HPDE6-E6E7 (cell line): ENCODE measurements at regions not wholly inside any gene's neighbourhood (a gene's known extent, or its start where the extent isn't known, plus 50 kb on each side); places are given as distances from the start of the nearest gene placed in this dataset.
"Not testable (repeated sequence)": the region's sequence is repeated elsewhere in the genome, so short reads cannot be mapped to it uniquely, and the experiment has no call there.

Experiments used
- DNase-seq: peaks from one replicate; pipeline ENCODE4 v3.0.0; 2011; ENCODE audit warnings: missing footprints; ENCODE audit errors: extremely low spot score

DNA sequence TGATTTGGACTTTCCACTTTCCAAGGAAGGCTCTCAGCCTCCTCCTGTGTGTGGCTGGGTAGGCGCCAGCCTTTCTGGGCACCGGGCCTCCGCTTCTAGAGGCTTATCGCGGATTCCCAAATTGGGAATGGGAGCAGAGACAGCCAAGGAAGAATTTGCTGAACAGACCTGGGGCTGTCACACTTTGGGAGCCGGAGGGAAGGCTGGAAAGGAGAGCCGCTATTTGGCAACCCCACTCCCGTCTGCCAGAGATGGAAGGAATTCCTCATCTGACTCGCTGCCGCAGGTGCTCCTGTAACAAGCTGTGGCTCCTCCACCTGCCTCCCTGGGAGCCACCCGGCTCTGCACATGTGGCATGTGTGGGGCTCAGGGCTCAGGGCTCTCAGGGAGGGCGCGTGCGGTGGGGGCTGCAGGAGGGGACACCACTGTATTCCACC is 50.8 kb upstream of the ECHDC3 start:
- DNase-seq: no peak

DNA sequence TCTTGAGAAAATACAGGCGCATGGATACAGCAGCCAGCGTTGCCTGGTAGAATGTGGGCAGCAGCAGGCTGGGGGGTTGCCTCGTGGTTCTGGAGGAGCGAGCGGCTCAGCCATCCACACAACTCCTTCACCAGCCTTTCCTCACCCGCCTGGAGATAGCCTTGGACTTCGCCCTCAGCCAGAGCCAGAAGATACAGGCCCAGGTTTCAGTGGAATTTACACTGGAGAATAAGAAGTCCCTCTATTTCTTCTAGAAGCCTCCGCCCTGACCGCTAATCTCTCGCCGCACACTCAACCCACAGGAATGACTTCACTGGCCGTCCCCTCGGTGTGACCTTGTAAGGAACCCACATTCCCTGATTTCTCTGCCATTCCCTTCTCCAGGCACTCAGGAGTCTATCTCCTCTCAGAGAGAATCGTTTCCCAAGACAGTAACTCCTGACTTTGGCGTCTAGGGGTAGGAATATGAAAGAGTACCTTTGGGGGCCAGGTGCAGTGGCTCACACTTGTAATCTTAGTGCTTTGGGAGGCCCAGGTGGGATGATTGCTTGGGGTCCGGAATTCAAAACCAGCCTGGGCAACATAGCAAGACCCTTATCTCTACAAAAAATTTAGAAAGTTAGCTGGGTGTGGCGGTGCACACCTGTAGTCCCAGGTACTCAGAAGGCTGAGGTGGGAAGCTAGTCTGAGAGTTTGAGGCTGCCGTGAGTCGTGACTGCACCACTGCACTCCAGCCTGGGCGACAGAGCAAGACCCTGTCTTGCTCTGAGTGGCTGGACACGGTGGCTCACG is 52.0 kb upstream of the ECHDC3 start:
- no peak for DNase-seq

DNA sequence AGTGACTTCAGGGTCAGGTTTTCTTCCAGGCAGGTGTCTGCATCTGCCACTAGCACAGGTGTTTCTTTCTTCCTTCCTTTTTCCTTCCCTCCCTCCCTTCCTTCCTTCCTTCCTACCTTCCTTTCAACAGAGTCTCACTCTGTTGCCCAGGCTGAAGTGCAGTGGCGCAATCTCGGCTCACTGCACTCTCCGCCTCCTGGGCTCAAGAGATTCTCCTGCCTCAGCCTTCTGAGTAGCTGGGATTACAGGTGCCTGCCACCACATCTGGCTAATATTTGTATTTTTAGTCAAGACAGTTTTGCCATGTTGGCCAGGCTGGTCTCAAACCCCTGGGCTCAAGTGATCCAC is 53.8 kb upstream of the ECHDC3 start:
- DNase-seq: not testable (repeated sequence)

DNA sequence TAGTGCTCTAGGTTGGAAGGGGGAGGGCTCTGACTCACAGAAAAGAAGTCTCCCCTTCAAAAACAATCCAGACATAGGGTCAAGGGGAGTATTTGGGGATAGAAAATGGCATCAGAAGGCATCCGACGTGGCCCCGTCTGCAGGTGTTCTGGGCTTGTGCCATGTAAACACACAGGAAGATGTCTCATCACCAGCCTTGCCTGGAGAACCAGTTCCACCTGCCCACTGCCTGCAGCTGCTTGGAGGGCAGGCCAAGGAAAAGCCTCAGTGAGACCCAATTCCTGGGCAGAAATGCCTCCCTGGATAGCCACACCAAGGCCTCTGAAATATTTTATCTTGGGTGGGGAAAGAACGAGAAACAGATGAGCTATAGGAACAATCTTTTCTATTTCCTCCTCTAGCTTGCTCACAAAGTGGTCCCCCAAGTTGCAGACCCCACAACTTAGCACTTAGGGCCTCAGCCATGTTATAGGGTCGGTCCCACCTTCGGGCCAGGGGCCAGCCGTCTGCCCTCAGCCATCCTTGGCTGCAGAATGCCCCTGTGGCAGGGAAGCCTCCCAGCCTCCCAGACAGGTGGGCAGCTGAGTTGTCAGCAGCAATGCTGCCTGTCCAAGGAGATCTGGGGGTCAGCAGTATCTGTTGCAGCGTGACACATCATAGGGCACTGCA is 54.3 kb upstream of the ECHDC3 start:
- DNase-seq: peak; percentile 25

DNA sequence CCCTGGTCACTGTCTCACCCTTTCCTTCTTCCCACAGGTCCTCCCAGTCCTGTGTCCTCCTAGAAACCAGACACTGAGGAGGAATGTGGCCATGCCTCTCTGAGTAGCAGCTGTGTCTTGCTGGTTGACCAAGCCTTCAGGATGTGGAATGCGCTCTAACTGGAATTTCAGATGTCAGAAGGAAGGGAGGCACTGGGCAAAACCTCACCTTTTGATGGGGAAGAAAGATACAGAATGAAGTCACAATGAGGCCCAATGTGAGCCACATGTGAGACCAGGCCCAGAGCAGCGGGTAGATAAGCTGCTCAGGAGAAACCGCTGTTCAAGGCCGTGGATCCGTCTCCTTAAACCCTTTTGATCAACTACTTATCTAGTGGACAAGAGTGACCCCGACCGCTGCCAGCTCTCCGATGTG is 54.8 kb upstream of the ECHDC3 start:
- DNase-seq: peak; percentile 25

DNA sequence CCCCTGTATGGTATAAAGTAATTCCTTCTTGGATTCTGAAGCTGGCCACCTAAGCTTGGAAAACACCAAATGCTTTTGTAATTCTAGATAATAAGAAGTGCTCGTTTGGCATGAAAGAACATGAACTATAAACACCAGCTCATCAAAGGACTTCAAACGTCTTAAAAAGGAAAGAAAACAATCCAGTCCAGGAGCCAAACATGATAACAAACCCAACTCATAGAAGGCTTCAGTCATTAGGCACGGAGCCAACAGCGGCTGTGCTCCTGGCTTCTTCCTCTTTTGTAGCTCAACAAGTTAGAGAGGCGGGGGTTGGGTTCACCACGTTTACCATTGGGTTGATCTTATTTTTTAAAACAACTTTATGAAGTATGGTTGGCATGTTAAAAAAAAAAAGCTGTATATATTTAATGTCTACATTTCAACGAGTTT is 56.4 kb upstream of the ECHDC3 start:
- DNase-seq: no peak

DNA sequence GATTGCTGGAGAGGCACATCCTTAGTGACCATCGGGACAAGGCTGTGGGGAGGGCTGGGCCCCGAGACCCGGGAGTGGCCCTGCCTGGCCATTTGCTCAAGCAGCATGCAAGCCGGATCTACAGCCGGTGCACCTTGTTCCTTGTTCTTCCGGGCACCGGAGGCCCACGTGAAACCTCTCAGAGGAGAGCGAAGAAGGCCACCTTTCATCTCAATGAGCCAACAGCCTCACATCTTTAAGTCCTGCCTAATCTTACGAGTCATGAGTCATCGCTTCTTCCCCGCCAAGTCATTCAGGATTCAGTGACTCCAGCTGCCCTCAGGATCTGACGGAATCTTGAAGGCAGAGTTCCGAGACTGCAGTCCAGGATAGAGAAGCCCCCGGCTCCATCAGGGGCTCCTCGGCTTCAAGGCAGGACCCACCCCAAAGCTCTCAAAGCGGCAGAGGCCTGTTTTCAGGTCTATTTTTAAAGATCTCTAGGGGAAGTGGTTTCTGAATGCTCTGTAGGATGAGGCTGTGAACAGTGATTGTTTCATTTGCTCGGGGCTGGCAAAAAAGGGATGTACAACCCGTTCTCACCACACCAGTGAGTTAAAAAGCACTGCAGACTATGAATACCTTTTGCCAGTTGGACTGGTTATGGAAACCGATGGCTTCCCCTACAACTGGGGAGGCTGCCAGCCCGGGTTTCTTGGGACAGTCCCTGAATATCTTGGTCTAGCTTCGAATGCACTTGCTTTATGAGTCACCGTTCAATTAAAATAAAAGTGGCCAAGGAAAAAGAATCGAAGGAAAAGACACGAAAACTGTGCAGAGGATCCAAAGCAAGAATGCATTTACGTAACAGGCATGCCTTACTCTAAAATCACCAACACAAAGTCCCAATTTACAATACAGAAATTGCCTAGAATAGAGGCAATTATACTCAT is 57.2 kb upstream of the ECHDC3 start:
- peak; percentile 58 for DNase-seq

DNA sequence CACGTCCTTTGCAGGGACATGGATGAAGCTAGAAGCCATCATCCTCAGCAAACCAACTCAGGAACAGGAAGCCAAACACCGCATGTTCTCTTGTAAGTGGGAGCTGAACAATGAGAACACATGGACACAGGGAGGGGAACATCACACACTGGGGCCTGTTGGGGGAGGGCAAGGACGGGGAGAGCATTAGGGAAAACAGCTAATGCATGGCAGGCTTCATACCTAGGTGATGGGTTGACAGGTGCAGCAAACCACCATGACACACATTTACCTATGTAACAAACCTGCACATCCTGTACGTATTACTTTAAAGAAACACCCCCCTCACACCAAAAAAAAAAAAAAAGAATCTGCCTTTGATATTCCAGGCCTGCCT is 57.9 kb upstream of the ECHDC3 start:
- not testable (repeated sequence) for DNase-seq

DNA sequence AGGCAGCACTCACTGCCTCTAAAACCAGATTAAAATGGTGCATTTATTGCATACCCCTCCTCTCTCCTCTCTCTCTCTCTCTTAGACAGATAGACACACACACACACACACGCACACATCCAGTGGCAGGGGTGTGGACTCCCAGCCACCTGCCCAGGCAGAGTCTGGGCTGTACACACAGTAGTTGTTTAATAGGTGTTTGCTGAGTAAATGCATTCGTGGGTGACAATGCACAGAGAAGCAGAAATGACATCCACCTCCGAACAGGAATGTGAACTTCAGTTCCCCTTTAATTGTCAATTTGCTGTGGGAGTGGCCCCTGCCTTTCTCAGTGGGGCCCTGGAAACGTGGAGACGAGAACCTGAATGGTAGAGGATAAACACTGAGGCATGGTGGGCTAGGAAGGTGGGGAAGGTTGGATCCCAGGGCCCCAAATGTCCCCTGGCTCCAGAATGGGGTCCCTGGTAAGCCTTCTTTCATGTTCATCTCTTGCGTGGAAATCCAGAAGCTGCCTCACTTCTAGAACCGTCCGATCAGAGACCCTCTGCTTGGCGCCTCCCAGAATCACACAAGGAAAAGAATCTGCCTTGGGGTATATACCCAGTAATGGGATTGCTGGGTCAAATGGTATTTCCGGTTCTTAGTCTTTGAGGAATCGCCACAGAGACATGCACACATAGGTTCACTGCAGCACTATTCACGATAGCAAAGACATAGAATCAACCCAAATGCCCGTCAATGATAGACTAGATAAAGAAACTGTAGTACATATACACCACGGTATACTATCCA is 58.5 kb upstream of the ECHDC3 start:
- DNase-seq: no peak

DNA sequence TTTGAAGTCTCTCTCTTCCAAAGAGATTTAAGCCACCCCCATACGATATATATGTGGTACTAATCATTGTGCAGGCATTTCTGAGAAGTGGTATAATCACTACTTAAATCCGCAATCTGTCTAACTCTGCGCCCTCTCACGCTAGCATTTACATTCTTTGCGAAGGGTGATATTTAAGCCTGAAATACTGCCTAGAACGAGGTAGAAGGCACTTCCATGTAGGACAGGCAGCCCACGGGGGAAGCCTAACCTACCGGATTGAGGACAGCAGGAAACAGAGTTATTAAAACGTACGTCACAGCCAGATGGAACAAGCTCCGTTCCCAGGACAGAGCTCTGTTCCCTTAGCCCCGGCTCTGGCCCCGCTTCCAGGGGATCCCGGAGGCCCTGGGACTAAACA is 59.3 kb upstream of the ECHDC3 start:
- DNase-seq: no peak

DNA sequence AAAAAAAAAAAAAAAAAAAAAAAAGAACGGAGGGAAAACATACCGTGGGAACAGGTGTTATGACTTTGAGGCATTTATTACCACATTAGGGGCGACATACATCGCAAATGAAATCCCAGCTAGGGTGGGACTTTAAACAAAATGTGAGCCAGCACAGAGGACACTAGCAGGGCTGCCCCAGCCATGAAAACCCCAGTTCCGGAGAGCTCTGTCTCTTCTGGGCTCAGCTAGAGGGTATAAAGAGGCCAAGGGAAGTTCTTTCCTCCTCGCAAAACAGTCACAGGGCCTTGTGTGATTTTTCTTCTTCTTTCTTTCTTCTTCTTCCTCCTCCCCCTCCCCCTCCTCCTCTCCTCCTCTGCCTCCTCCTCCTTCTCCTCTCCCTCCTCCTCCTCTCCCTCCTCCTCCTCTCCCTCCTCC is 59.9 kb upstream of the ECHDC3 start:
- DNase-seq: no peak

DNA sequence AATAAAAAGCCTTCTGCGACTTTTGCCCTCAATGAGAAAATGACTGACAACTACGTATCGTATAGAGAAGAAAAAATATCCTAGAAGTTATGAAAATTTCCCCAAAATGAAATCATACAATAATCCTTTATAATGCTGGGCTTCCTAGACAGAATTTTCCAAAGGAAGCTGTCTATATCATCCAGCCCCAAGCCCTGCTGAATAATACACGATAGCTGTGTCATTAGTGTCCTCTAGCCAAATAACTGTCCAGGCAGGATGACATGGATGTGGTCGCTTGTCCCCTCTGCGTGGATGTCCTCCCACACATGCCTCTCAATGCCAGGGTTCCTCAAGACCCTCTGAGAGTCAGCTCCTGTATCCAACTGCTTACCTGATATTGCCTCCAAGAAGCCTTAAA is 61.7 kb upstream of the ECHDC3 start:
- DNase-seq: no peak

DNA sequence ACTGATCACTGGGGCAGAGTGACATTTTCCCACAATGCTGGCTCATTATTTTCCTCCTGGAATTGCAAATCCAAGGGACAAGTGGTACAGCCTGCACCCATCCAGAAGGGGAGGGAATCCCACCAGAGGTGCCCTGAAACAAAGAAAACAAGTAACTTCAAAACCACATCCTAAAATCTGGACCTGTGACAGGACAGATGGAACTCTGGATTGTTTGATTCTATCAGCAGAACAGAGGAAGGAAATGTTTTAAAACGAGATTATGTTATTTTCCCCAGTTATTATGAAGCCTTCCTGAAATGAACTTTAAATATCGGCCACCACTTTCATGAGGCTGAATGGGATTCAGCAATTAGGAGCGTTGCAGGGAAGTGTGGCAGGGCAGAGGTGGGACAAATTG is 62.2 kb upstream of the ECHDC3 start:
- no peak for DNase-seq

DNA sequence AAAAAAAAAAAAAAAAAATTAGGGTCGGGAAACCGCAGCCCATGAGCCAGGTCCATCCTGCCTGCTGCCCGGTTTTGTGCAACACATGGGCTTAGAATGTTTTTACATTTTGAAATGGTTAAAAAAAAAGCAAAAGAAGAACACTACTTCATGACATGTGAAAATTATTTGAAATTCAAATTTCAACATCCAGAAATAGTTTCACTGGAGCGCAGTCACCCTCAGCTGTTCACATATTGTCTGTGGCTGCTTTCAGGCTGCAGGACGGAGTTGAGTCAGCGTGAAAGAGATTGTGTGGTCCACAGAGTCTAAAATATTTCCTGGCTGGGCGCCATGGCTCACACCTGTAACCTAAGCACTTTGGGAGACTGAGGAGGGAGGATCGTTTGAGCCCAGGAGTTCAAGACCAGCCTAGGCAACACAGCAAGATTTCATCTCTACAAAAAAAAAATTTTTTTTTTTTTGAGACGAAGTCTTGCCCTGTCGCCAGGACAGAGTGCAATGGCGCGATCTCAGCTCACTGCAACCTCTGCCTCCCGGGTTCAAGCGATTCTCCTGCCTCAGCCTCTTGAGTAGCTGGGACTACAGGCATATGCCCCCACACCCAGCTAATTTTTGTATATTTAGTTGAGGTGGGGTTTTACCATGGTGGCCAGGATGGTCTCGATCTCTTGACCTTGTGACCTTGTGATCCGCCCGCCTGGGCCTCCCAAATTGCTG is 63.9 kb upstream of the ECHDC3 start:
- DNase-seq: no peak

DNA sequence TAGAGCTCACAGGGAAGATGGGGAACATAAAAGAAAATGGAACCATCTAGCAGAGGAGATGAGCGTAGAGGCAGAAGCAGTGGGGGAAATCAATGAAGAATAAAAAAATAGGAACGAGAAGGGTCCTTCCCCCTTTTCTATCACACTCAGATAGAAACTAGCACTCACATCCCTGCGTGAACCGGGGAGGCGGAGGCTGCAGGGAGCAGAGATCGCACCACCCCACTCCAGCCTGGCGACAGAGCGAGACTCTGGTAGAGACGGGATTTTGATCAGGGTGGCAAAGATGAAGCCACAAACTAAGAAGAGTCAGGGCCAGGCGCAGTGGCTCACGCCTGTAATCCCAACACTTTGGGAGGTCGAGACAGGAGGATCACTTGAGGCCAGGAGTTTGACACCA is 64.7 kb upstream of the ECHDC3 start:
- DNase-seq: no peak

DNA sequence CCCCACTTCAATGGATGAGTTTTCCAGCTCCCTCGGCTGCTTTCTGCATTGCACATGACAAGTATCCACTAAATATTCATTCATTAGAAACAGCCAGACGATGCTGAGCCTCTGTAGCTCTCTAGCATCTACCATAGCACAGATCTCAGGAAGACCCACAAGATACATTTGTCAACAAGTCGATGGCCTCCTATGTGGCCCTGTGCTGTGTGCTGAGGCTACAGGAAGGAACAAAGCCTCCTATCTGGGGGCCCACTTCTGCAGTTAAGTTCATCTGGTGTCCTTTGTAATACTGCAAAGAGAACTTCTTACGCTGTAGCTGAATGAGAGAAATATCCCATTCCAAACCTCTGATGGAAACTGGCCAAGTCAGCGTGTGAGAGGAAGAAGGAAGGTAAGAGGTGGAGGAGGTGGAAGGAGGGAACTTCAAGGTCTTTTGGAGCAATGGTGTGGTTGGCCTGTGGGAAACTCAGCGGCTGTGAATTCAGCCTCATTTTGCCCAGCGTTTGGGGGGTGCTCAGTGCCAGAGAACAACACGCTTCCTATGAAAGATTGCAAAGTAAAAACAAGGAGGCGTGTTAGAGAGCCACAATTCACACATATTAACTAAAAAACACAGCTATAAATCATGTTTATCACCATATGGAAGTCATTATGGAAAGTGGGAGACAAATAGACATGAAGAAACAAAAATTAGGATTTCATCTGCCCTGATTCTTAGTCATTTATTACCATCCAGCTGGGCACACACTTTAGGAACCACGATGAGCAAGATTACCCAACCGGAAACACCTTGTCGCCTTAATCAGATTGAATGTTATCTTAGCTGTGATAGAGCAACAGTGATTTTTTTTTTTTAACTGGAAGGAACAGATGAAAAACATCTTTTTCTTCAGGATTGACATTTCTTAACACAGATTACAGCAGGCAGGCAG is 62.2 kb upstream of the USP6NL start:
- no peak for DNase-seq

DNA sequence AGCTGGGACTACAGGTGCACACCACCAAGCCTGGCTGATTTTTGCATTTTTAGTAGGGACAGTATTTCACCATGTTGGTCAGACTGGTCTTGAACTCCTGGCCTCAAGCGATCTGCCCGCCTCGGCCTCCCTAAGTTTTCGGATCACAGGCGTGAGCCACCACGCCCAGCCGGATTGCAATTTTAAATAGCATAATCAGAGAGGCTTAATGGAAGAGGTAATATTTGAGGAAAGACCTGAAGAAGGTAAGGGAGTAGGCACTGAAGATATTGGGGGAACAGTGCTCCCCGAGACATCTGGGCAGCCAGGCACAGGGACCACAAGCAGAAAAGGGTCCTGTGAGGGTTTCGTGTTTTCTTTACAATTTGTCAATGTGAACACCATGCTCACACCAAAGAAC is 61.4 kb upstream of the USP6NL start:
- DNase-seq: no peak

DNA sequence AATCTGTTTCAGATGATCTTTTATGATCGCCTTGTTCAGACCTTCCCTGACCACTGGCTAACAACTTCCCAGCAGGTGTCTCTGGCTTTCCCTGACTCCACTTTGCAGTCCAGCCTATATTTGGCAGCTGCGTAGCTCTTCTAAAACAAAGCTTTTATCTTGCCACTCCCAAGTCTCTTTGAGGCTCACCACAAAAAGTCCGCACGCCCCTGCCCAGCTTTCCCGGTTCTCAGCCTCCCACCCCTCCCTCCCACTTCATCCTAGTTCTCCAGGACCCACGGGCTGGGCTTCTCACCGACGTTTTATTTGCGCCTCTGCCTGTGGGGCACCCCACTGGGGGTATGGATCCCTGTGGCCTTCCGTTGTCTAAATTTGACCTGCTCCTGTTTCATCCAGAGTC is 58.9 kb upstream of the USP6NL start:
- no peak for DNase-seq

DNA sequence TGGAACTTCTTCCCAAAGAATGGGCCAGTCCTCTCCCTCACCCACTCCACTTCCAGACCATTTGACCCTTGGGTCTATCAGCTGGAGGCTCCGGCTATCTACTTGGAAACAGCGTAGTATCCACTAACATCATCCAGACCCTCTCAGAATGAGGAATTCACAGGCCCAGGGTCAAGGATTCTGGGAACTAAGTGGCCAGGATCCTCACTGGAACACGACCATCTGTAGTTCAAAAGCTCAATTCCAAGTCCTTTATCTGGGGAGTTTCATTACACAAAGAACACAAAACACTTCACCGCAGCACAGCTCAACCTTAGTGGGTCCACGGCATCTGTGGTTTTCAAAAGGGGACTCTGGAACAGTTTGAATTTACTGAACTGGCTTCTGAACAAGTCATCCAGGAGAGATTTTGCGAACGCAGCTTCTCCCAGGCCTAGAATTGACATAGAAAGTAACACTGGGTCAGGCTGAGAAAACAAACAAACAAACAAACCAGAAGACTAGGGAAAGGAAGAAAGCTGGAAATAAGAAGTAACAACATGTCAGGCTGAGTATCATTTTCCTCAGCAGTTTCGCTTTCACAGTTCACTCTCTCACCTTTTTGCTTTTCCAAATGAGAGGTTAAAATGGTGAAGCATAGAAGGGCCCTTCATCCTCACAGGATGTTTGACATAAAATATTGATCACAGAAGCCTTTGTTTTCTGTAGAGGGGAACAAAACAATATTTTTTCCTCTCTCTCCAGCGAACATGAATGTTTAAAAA is 57.6 kb upstream of the USP6NL start:
- DNase-seq: no peak
